ENCODE measurements at regions not wholly inside any gene's neighbourhood (a gene's known extent, or its start where the extent isn't known, plus 50 kb on each side); places are given as distances from the start of the nearest gene placed in this dataset.

GRCh38 chr15:61624950-61625349 is 395.8 kb upstream of the RORA start:
- in situ Hi-C loops (cut with MboI) = no loop called here
- CTCF ChIA-PET = no interaction called here
- ATAC-seq (no peak), DNase-seq (ENCODE audit: low read depth, low spot score) (no peak), FAIRE-seq (no peak)
- 69% methylated on average over 7 of the region's 7 CpGs for WGBS (ENCODE audit: insufficient coverage, insufficient replicate concordance, low lambda C conversion rate, missing lambda C conversion rate)
- H3K4me2 ChIP-seq (ENCODE audit: control insufficient read depth, insufficient read depth) = no peak overlapping the region
- TF ChIP-seq HCFC1 (IDR thresholded peaks at IDR 0.05; ENCODE audit: low read length) (no peak), STAT1 (conservative IDR thresholded peaks at IDR 0.05) (no peak), NRF1 (conservative IDR thresholded peaks at IDR 0.05; ENCODE audit: low read depth, low read length) (no peak), KLF5 (IDR thresholded peaks at IDR 0.05; ENCODE audit: partially characterized antibody) (no peak), MEF2A (IDR thresholded peaks at IDR 0.05; ENCODE audit: insufficient read depth, low read depth, low read length) (no peak)
- POLR2A ChIA-PET = no interaction called here
- RAD21 ChIA-PET (ENCODE audit: unreplicated experiment) = no interaction called here
- H4K20me1 ChIP-seq (ENCODE audit: control insufficient read depth, insufficient read depth) = no peaks in the 10 kb centered on the region
- no peaks in the 10 kb centered on the region for H3K36me3 ChIP-seq (ENCODE audit: control insufficient read depth in 2 of 2, insufficient read depth in 2 of 2, low read length in 1 of 2)
- H3K4me1 ChIP-seq (ENCODE audit: control insufficient read depth, insufficient read depth, low read length) = no peaks in the 10 kb centered on the region
- H3K9me3 ChIP-seq (replicated peaks; ENCODE audit: control insufficient read depth, insufficient read depth, low read length) = no peaks in the 10 kb centered on the region
- BruUV-seq (replicated peaks) = no TSS peak
- H3K4me3 ChIP-seq = no peak overlapping the region
- intact Hi-C loops (cut with micrococcal nuclease; ENCODE audit: unreplicated experiment) = loop anchor here (10.0 kb wide), 1 partner anchor 430 kb away; no protein-coding TSS in a partner anchor
- no peak overlapping the region for H2AFZ ChIP-seq (ENCODE audit: control insufficient read depth, low read depth, low read length)
- H3K9ac ChIP-seq (ENCODE audit: control insufficient read depth, insufficient read depth, low read length) = no peak overlapping the region
- no peaks in the 10 kb centered on the region for H3K27me3 ChIP-seq (replicated peaks in 1 of 2; ENCODE audit: control insufficient read depth in 2 of 2, insufficient read depth in 2 of 2, low read length in 1 of 2)
- no peaks in the 10 kb centered on the region for H3K79me2 ChIP-seq (ENCODE audit: control insufficient read depth, insufficient read depth, low read length)
- H3K27ac ChIP-seq (ENCODE audit: control insufficient read depth, insufficient read depth) = no peak overlapping the region
- SMC1A ChIA-PET (ENCODE audit: uncharacterized antibody, unreplicated experiment) = no interaction called here

- intact Hi-C loops (cut with micrococcal nuclease; ENCODE audit: unreplicated experiment) (loop anchor here (10.0 kb wide), 1 partner anchor 429 kb away; no protein-coding TSS in a partner anchor), in situ Hi-C loops (cut with MboI) (no loop called here)
- Histone ChIP-seq H3K4me3 (no peak overlapping the region), H3K27me3 (replicated peaks in 1 of 2; ENCODE audit: control insufficient read depth in 2 of 2, insufficient read depth in 2 of 2, low read length in 1 of 2) (no peaks in the 10 kb centered on the region), H3K4me1 (ENCODE audit: control insufficient read depth, insufficient read depth, low read length) (no peaks in the 10 kb centered on the region), H3K9me3 (replicated peaks; ENCODE audit: control insufficient read depth, insufficient read depth, low read length) (no peaks in the 10 kb centered on the region), H4K20me1 (ENCODE audit: control insufficient read depth, insufficient read depth) (no peaks in the 10 kb centered on the region), H3K9ac (ENCODE audit: control insufficient read depth, insufficient read depth, low read length) (no peak overlapping the region), H2AFZ (ENCODE audit: control insufficient read depth, low read depth, low read length) (no peak overlapping the region), H3K27ac (ENCODE audit: control insufficient read depth, insufficient read depth) (no peak overlapping the region), H3K4me2 (ENCODE audit: control insufficient read depth, insufficient read depth) (no peak overlapping the region), H3K36me3 (ENCODE audit: control insufficient read depth in 2 of 2, insufficient read depth in 2 of 2, low read length in 1 of 2) (no peaks in the 10 kb centered on the region), H3K79me2 (ENCODE audit: control insufficient read depth, insufficient read depth, low read length) (no peaks in the 10 kb centered on the region)
- no TSS peak for BruUV-seq (replicated peaks)
- DNase-seq (ENCODE audit: low read depth, low spot score) (no peak), ATAC-seq (no peak), FAIRE-seq (no peak)
- 32% methylated on average over 15 of the region's 15 CpGs for WGBS (ENCODE audit: insufficient coverage, insufficient replicate concordance, low lambda C conversion rate, missing lambda C conversion rate)
- ChIA-PET SMC1A (ENCODE audit: uncharacterized antibody, unreplicated experiment) (no interaction called here), POLR2A (no interaction called here), CTCF (no interaction called here), RAD21 (ENCODE audit: unreplicated experiment) (no interaction called here)
- TF ChIP-seq BMI1 (IDR thresholded peaks at IDR 0.05; ENCODE audit: borderline replicate concordance) = no peak
- TF ChIP-seq ZBED1 (IDR thresholded peaks at IDR 0.05; ENCODE audit: borderline replicate concordance) = no peak
- no peak for TF ChIP-seq MYC (IDR thresholded peaks at IDR 0.05; ENCODE audit: insufficient read depth, insufficient read length, insufficient replicate concordance, low read length, severe bottlenecking)
- no peak for TF ChIP-seq RUNX3 (IDR thresholded peaks at IDR 0.05; ENCODE audit: low read length)
- TF ChIP-seq SKIL (IDR thresholded peaks at IDR 0.05; ENCODE audit: low read depth, poor library complexity, severe bottlenecking) = no peak
- no peak for TF ChIP-seq NFYB (IDR thresholded peaks at IDR 0.05; ENCODE audit: insufficient read depth, low read depth, low read length)
- TF ChIP-seq, protein P1, sequence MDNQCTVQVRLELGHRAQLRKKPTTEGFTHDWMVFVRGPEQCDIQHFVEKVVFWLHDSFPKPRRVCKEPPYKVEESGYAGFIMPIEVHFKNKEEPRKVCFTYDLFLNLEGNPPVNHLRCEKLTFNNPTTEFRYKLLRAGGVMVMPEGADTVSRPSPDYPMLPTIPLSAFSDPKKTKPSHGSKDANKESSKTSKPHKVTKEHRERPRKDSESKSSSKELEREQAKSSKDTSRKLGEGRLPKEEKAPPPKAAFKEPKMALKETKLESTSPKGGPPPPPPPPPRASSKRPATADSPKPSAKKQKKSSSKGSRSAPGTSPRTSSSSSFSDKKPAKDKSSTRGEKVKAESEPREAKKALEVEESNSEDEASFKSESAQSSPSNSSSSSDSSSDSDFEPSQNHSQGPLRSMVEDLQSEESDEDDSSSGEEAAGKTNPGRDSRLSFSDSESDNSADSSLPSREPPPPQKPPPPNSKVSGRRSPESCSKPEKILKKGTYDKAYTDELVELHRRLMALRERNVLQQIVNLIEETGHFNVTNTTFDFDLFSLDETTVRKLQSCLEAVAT (IDR thresholded peaks at IDR 0.05) = no peak
- TF ChIP-seq PML (IDR thresholded peaks at IDR 0.05; ENCODE audit: low read length) = no peak
- no peak for TF ChIP-seq TCF12 (IDR thresholded peaks at IDR 0.05; ENCODE audit: low read depth, low read length)
- no peak for TF ChIP-seq NR2F1 (conservative IDR thresholded peaks at IDR 0.05)
Observed at GRCh38 chr15:61623746-61624145, 394.6 kb upstream of the RORA start.
